ENCODE measurements at regions not wholly inside any gene's neighbourhood (a gene's known extent, or its start where the extent isn't known, plus 50 kb on each side); places are given as distances from the start of the nearest gene placed in this dataset.

DNA sequence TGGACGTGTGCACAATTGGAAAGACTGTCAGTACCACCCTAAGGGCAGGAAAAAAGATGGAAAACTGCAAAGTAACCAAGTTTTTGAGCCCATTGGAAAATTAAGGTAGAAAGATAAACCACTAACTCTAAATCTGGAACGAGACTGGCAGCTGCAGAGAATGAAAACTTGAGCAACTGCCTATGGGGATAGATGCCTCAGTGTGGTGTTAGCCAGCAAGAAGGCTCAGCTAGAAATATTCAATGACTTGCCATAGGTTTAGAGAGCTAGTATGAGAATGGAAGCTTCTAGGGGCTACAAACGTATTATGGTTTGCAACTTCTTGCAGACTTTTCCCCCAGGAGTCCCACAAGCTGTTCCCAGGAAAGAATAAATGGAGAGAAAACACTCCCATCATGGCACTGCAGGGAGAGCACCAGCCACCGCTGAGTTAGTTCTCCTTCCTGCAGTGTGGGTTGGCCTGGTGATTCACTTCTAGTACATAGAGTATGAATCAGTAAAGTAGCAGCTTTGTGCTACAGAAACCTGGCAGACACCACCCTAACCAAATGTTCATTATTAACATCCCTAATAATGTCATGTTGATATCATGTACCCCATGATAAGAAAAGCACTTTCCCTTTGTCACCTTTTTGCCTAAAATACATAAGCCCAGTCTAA is 372.4 kb upstream of the VWC2 start:
- H3K27me3 ChIP-seq (replicated peaks in 1 of 7) = no peaks in the 10 kb centered on the region
- WGBS, 5 donors = 69 to 78% (median 72%) methylated on average over 4 of the region's 4 CpGs
- H3K4me1 ChIP-seq = no peaks in the 10 kb centered on the region
- no peak for DNase-seq
- intact Hi-C loops (cut with DNase I; ENCODE audit: low total_unique reads) = no loop called here
- H3K27ac ChIP-seq = no peak overlapping the region
- H3K4me3 ChIP-seq = no peak overlapping the region
- H3K9me3 ChIP-seq = no peaks in the 10 kb centered on the region
- TF ChIP-seq POLR2A (IDR thresholded peaks at IDR 0.05) (no peak), POLR2AphosphoS5 (IDR thresholded peaks at IDR 0.05) (no peak)
- TF ChIP-seq, protein P1, sequence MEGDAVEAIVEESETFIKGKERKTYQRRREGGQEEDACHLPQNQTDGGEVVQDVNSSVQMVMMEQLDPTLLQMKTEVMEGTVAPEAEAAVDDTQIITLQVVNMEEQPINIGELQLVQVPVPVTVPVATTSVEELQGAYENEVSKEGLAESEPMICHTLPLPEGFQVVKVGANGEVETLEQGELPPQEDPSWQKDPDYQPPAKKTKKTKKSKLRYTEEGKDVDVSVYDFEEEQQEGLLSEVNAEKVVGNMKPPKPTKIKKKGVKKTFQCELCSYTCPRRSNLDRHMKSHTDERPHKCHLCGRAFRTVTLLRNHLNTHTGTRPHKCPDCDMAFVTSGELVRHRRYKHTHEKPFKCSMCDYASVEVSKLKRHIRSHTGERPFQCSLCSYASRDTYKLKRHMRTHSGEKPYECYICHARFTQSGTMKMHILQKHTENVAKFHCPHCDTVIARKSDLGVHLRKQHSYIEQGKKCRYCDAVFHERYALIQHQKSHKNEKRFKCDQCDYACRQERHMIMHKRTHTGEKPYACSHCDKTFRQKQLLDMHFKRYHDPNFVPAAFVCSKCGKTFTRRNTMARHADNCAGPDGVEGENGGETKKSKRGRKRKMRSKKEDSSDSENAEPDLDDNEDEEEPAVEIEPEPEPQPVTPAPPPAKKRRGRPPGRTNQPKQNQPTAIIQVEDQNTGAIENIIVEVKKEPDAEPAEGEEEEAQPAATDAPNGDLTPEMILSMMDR (IDR thresholded peaks at IDR 0.05 in 8 of 11, conservative IDR thresholded peaks at IDR 0.05 in 3 of 11) = no peak
- H3K36me3 ChIP-seq = no peaks in the 10 kb centered on the region

DNA sequence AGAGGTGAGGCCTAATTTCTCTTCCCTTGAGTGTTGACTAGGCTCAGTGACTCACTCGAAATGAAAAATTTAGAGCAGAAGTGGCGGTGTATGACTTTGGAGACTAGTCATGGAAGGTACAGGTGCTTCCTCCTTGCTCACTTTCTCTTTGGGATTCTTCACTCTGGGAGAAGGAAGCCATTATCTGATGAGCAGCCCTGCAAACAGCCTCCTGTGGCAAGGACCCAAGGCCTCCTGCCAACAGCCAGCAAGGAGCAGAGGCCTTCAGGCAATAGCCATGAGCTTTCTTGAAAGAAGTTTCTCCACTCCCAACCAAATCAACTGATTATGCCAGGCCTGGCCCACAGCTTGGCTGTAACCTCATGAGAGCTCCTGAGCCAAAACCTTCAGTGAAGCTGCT is 369.6 kb upstream of the VWC2 start:
- 73 to 92% (median 80%) methylated on average over 2 of the region's 2 CpGs for WGBS, 5 donors
- no peaks in the 10 kb centered on the region for H3K36me3 ChIP-seq

DNA sequence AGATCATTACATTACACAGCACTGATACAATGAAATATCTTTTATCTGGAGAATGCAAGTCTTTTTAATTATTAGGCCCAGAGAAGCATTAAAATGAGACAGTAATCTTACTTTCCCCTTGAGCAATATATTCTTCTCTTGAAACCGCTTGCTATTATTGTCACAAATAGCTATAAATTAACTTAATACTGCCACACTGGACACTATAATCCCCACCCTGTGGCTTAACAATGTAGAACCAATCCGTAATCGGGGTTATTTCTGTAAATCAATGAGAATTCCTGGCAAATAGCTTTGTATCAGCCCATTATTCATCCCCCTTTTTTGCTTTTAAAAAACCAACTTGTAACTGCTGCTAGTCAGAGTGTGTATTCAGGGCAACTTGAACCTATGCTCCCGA is 366.2 kb upstream of the VWC2 start:
- Histone ChIP-seq H3K4me1 (no peaks in the 10 kb centered on the region), H3K4me3 (no peak overlapping the region), H3K9me3 (peaks cover 0 to 3% (median 0%) of the 10 kb centered on the region in 8 donors), H3K27me3 (replicated peaks in 1 of 7) (no peaks in the 10 kb centered on the region), H3K36me3 (no peaks in the 10 kb centered on the region), H3K27ac (no peak overlapping the region)
- intact Hi-C loops (cut with DNase I; ENCODE audit: low total_unique reads) = no loop called here
- 80 to 85% (median 82%) methylated on average over 4 of the region's 4 CpGs for WGBS, 5 donors
- DNase-seq = no peak
- TF ChIP-seq POLR2A (IDR thresholded peaks at IDR 0.05) = no peak
- no peak for TF ChIP-seq POLR2AphosphoS5 (IDR thresholded peaks at IDR 0.05)
- TF ChIP-seq, protein P1 (IDR thresholded peaks at IDR 0.05 in 8 of 11, conservative IDR thresholded peaks at IDR 0.05 in 3 of 11) = no peak

More for the DNA sequence above, 369.6 kb upstream of the VWC2 start:
- no peak overlapping the region for H3K27ac ChIP-seq
- H3K4me3 ChIP-seq = no peak overlapping the region
- no peaks in the 10 kb centered on the region for H3K27me3 ChIP-seq (replicated peaks in 1 of 7)
- TF ChIP-seq, protein P1 (IDR thresholded peaks at IDR 0.05 in 8 of 11, conservative IDR thresholded peaks at IDR 0.05 in 3 of 11) = no peak
- TF ChIP-seq POLR2A (IDR thresholded peaks at IDR 0.05) = no peak
- no peak for TF ChIP-seq POLR2AphosphoS5 (IDR thresholded peaks at IDR 0.05)
- no peaks in the 10 kb centered on the region for H3K4me1 ChIP-seq
- peaks cover 0 to 3% (median 0%) of the 10 kb centered on the region in 8 donors for H3K9me3 ChIP-seq
- intact Hi-C loops (cut with DNase I; ENCODE audit: low total_unique reads) = no loop called here
- DNase-seq = no peak

GRCh38 chr7:49417034-49417433 is 356.4 kb upstream of the VWC2 start:
- H3K9me3 ChIP-seq = peaks cover 0 to 9% (median 0%) of the 10 kb centered on the region in 8 donors
- DNase-seq = no peak
- intact Hi-C loops (cut with DNase I; ENCODE audit: low total_unique reads) = no loop called here
- H3K27ac ChIP-seq = no peak overlapping the region
- TF ChIP-seq POLR2A (IDR thresholded peaks at IDR 0.05) = no peak
- TF ChIP-seq POLR2AphosphoS5 (IDR thresholded peaks at IDR 0.05) = no peak
- TF ChIP-seq, protein P1 (IDR thresholded peaks at IDR 0.05 in 8 of 11, conservative IDR thresholded peaks at IDR 0.05 in 3 of 11) = no peak
- H3K4me1 ChIP-seq = no peaks in the 10 kb centered on the region
- no peaks in the 10 kb centered on the region for H3K27me3 ChIP-seq (replicated peaks in 1 of 7)
- H3K4me3 ChIP-seq = no peak overlapping the region
- no peaks in the 10 kb centered on the region for H3K36me3 ChIP-seq
- 48 to 72% (median 60%) methylated on average over 2 of the region's 2 CpGs for WGBS, 5 donors

All from spleen (tissue), 11 donors.